Type B pancreatic cell (in vitro differentiated cells): ENCODE measurements at regions not wholly inside any gene's neighbourhood (a gene's known extent, or its start where the extent isn't known, plus 50 kb on each side); places are given as distances from the start of the nearest gene placed in this dataset.

Experiments used
- DNase-seq: peaks from one replicate; pipeline ENCODE4 v3.0.0; 2021; ENCODE audit warnings: mixed read lengths; ENCODE audit not compliant: unreplicated experiment; ENCODE audit errors: extremely low spot score
- H3K27ac Mint-ChIP-seq: 2 replicates; pipeline ENCODE4 v1.8.0; 2021; ENCODE audit warnings: mild to moderate bottlenecking, mixed read lengths
- H3K27me3 Mint-ChIP-seq: 2 replicates; pipeline ENCODE4 v1.8.0; 2021; ENCODE audit warnings: mixed read lengths
- H3K36me3 Mint-ChIP-seq: 2 replicates; pipeline ENCODE4 v1.8.0; 2021; ENCODE audit warnings: mixed read lengths
- H3K4me1 Mint-ChIP-seq: one replicate; pipeline ENCODE4 v1.8.0; 2021; ENCODE audit warnings: mixed read lengths; ENCODE audit not compliant: unreplicated experiment
- H3K4me3 Mint-ChIP-seq: 2 replicates; pipeline ENCODE4 v1.8.0; 2021; ENCODE audit warnings: mild to moderate bottlenecking, mixed read lengths
- H3K9me3 Mint-ChIP-seq: 2 replicates; pipeline ENCODE4 v1.8.0; 2021; ENCODE audit warnings: mixed read lengths
- CTCF ChIP-seq: fragments of 200-600 bp; sonication (generic); conservative IDR thresholded peaks from 2 replicates; pipeline ENCODE4 v1.5.0; 2021; ENCODE audit warnings: antibody characterized with exemption, mild to moderate bottlenecking

DNA sequence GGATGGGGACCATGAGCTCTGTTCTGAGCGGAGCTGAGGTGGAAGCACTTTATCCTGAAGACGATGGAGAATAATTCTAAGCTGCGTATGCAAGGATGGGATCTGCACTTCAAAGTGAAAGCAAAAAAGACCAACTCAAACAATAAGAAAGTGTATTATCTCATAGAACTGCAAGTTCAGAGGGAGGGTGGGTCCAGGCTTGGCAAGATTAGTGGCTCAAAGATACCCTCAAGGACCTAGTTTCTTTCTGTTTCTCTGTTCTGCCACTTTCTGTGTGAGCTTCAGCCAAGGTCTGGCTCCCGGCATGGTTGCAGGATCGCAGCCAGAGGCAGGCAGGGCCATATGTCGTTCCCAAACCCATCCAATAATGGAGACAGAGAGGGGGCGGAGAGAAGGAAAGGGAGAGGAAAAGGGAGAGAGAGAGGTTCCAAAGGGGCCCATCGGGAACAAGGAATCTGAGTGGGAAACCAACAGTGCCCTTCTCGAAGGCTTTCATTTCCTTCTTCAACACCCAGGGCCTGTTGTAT is 169.2 kb upstream of the NCK2 start:
- TF ChIP-seq CTCF: no peak
- no peak overlapping the region for H3K27ac Mint-ChIP-seq
- H3K27me3 Mint-ChIP-seq: peaks cover 15% of the 10 kb centered on the region
- no peaks in the 10 kb centered on the region for H3K9me3 Mint-ChIP-seq
- no peaks in the 10 kb centered on the region for H3K36me3 Mint-ChIP-seq
- DNase-seq: no peak
- H3K4me3 Mint-ChIP-seq: no peak overlapping the region
- H3K4me1 Mint-ChIP-seq: peaks cover 13% of the 10 kb centered on the region

DNA sequence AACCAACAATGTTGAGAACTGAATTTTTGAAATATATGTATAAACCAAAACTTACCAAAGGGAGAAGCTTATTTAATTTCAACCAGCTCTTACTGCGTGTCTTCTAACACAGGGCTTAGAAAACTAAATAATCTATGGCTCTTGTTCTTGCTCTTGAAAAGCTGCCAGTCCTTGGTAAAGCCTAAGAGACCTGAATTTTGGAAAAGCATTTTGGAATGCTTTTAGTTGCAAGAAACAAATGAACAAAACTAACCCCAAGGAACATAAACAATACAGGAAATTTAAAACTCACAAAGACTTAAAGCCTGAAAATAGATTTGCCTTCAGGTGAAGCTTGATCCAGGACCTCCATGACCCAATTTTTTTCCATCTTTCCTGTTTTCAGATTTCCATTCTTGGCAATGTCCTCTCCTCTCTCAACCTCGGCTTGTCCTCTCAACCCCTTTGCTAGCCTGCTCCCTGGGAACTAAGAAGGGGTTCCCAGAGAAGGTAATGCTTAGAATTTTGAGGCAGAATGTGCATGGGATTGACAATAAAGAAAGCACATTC is 169.8 kb upstream of the NCK2 start:
- Mint-ChIP-seq H3K4me3 (no peak overlapping the region), H3K27me3 (peaks cover 22% of the 10 kb centered on the region)

DNA sequence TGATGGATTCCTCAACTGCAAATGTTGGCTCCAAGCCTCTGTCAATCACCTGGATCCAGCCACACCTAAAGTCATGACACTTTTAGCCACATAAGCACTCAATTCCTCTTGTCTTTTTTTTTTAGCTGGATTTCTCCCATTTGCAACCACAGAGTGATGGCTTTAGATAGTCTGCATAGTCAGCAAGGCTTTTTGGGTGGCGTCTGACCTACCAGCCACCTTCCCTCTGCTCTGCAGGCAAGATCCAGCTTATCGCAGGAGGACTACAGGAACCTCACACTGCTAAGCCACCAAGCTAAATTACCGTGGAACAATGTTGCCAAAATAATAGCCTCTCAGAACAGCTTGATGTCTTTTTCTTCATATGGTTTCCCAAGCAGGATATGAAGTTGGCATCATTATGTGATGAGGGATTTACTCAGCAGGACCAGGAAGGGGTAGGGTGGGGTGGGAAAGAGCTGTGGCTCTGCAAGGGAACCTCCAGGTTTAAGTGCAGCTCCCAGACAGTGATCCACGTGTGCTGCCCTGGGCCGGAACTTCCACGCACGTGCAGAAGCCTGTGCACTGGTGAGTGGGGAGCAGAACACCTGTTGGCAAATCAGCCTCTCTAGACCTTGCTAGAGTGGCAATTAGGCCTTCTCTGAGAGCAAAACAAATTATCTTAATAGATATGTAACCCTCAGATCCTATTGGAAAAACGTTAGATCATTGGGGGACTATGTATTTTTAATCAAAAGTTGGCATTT is 170.6 kb upstream of the NCK2 start:
- H3K27me3 Mint-ChIP-seq: peaks cover 24% of the 10 kb centered on the region
- no peak for TF ChIP-seq CTCF
- no peak overlapping the region for H3K4me3 Mint-ChIP-seq
- no peak for DNase-seq
- no peak overlapping the region for H3K27ac Mint-ChIP-seq
- H3K4me1 Mint-ChIP-seq: peaks cover 13% of the 10 kb centered on the region
- no peaks in the 10 kb centered on the region for H3K9me3 Mint-ChIP-seq
- H3K36me3 Mint-ChIP-seq: no peaks in the 10 kb centered on the region

More for the DNA sequence above, 169.8 kb upstream of the NCK2 start:
- Mint-ChIP-seq H3K36me3 (no peaks in the 10 kb centered on the region), H3K4me1 (peaks cover 13% of the 10 kb centered on the region), H3K27ac (no peak overlapping the region), H3K9me3 (no peaks in the 10 kb centered on the region)
- TF ChIP-seq CTCF: no peak
- DNase-seq: no peak

GRCh38 chr2:105573490-105573889 is 171.2 kb upstream of the NCK2 start:
- Mint-ChIP-seq H3K36me3 (no peaks in the 10 kb centered on the region), H3K27ac (no peak overlapping the region), H3K4me1 (peaks cover 13% of the 10 kb centered on the region), H3K4me3 (no peak overlapping the region), H3K27me3 (peaks cover 24% of the 10 kb centered on the region), H3K9me3 (no peaks in the 10 kb centered on the region)
- no peak for TF ChIP-seq CTCF
- DNase-seq: no peak

GRCh38 chr2:105571445-105571987 is 172.7 kb upstream of the FHL2 start:
- peak; percentile 10 for DNase-seq
- Mint-ChIP-seq H3K9me3 (no peaks in the 10 kb centered on the region), H3K27ac (no peak overlapping the region), H3K27me3 (peaks cover 30% of the 10 kb centered on the region), H3K4me1 (peaks cover 13% of the 10 kb centered on the region), H3K4me3 (no peak overlapping the region), H3K36me3 (no peaks in the 10 kb centered on the region)
- no peak for TF ChIP-seq CTCF
